GM13976 (cell line): ENCODE measurements at regions not wholly inside any gene's neighbourhood (a gene's known extent, or its start where the extent isn't known, plus 50 kb on each side); places are given as distances from the start of the nearest gene placed in this dataset.
"Not testable (repeated sequence)": the region's sequence is repeated elsewhere in the genome, so short reads cannot be mapped to it uniquely, and the experiment has no call there.

Experiments
- DNase-seq: peaks from one replicate; pipeline ENCODE4 v3.0.0; 2012; ENCODE audit warnings: low spot score
- CTCF ChIP-seq: IDR thresholded peaks from 2 replicates; pipeline ENCODE4 v1.5.1; 2012; ENCODE audit warnings: borderline replicate concordance, mild to moderate bottlenecking; ENCODE audit not compliant: insufficient read depth; ENCODE audit errors: extremely low read depth, missing control alignments, control extremely low read depth
- in situ Hi-C: fragments of 300-500 bp; cut with MboI; formaldehyde crosslinking; loops from one replicate; pipeline ENCODE4 v1.12.0; 2022; ENCODE audit warnings: low sequenced_read_pairs, mixed read lengths, inconsistent platforms; ENCODE audit not compliant: unreplicated experiment

GRCh38 chr5:97570242-97570641, 387.2 kb upstream of the RIOK2 start:
- DNase-seq: no peak
- in situ Hi-C loops: no loop called here
- TF ChIP-seq CTCF: no peak

- in situ Hi-C loops: no loop called here
- no peak for DNase-seq
- no peak for TF ChIP-seq CTCF
Observed at GRCh38 chr5:97575322-97575721, 392.3 kb upstream of the RIOK2 start.

GRCh38 chr5:97576956-97577355, 393.9 kb upstream of the RIOK2 start:
- no peak for DNase-seq
- no peak for TF ChIP-seq CTCF
- in situ Hi-C loops: no loop called here

- DNase-seq, in situ Hi-C loops: not testable (repeated sequence)
Observed at GRCh38 chr5:97579977-97580376, 396.9 kb upstream of the RIOK2 start.

- TF ChIP-seq CTCF: no peak
- DNase-seq: no peak
- in situ Hi-C loops: no loop called here
Observed at GRCh38 chr5:97580746-97581145, 397.7 kb upstream of the RIOK2 start.

GRCh38 chr5:97591781-97592180, 408.7 kb upstream of the RIOK2 start:
- TF ChIP-seq CTCF: no peak
- in situ Hi-C loops: no loop called here

GRCh38 chr5:97600486-97600885, 417.4 kb upstream of the RIOK2 start:
- TF ChIP-seq CTCF: no peak
- DNase-seq: no peak
- in situ Hi-C loops: no loop called here

More at GRCh38 chr5:97591781-97592180, 408.7 kb upstream of the RIOK2 start:
- no peak for DNase-seq
